NCI-H1048 (cell line): ENCODE measurements at regions not wholly inside any gene's neighbourhood (a gene's known extent, or its start where the extent isn't known, plus 50 kb on each side); places are given as distances from the start of the nearest gene placed in this dataset.

Source experiments
- DNase-seq: peaks from one replicate; lab custom pipeline; 2025; lab: John Stamatoyannopoulos, UW

DNA sequence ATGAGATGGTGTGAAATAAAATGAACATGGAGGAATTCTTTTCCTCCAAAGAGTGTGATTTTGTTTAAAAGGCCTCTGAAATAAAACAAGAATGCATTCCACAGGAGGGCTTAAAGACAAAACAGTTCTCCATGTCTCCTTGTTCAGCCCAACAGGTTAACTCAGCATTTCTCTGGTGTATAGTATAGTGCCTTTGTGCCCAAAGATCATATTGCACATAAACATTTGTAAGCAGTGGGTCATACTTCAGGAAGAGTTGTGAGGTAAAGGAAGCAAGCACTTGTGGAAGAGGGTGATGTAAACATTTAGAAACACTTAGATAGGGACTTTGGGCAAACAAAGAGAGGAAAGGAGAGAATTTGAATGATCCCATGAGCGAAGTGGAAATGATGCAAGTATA lies 433.9 kb downstream of the SIPA1L2 start:
- no peak for DNase-seq

GRCh38 chr1:232194424-232194823 lies 435.5 kb downstream of the SIPA1L2 start:
- no peak for DNase-seq

DNA sequence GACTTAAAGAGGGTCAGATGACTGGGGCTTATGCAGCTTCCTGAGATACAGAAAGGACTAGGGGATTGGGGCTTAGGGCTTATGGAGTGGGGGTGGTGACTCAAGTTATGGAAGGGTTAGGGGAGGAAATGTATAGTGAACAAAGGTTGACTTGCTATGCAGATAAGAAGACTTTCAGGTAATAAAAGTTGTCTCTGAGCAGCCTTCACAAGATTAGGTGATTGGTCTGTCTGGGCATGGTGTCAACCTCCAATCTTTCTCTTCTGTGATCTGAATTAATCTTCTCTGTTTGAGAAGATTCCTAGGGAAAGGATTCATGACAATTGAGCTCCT lies 436.5 kb downstream of the SIPA1L2 start:
- no peak for DNase-seq

DNA sequence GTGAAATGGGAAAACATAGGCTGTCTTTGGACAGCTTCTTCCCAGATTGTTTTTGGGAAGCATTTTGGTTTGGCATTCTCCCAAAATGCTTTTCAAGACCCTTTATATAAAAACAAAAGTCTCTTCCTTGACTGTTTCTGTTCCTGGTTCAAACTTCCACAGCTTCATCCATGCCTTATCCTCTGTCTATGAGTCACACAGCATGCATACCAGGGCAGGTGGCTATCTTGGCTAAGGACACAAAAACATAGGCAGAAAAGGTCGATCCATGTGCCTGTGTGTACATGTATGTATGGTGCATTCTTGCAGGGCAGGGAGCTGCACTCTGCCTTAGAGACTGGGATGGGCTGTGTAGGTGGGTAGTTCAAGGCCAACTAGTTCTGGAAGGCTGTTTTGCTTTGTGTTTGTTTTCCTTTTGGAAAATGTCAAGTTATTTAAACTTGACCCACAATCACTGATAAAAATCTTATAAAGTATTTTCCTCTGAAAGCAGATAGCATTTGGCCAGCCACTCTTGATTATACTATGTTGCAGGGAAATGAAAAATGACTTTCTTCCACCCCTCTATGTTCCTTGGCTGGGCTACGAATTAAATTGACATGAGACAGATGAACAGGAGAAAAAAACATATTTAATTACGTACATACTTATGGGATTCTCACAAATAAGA lies 437.0 kb downstream of the SIPA1L2 start:
- no peak for DNase-seq

GRCh38 chr1:232191560-232191959 lies 438.4 kb downstream of the SIPA1L2 start:
- no peak for DNase-seq

DNA sequence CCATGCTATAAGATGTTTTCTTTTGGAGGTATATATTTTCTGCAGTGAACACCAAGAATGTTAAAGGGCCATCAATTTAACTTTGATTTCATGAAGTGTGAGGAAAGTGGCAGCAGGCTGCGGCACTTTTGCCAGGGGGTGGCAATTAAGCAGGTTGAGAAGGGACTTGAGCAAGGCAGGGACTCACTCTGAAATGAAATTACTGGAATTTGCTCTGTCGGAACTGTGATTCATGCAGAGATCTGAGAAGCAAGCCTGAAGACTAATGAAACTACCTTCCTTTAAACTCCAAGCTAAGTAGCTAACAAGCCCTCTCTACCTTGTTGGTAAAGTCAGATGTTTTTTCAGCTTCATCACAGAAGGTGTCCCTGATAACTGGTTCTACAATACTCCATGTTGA lies 441.6 kb downstream of the SIPA1L2 start:
- DNase-seq = no peak

- no peak for DNase-seq
Measured at GRCh38 chr1:232186931-232187330, 443.0 kb downstream of the SIPA1L2 start.

DNA sequence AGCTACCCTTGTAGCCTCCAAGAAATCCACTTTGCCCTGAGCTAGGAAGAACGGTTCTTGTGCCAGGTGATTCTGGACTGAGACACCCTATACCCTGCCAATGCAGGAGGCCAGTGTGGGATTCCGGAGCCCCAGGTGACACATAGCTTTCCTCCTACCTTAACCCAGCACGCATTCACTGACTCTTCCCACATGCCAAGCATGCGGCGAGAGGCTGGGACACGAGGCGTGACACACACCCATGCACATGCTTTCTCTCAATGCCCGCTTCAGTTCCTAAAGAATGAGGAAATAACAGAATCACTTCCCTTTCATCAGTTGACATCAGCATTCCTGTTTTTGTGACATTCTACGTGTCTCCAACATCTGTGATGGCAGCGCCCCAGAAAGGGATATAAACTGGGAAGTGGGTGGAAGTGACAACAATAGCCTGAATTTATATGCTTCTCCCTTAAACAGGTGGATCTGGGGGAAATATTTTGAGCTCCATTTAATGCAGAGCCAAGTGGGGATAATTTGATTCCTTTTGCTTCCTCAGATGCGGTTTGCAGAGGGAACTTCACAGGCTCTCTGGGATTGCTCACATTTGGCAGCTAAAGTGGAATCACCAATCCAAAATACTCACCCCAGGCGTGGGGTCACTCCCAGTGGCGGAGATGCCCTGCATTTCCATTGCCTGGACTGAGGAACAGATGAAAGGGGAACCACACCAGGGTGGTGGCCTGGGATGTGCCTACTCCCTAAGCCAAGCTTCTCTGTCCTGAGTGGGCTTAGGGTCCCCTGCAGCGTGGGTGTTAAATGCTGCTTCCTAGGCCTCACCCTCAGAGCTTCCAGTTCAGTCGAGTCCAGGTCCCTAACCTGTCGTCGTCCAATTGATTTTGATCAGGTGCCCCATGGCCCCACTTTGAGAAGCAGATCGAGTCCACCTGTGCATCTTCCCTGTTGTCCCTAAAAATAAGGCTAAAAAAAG lies 445.1 kb downstream of the SIPA1L2 start:
- no peak for DNase-seq

DNA sequence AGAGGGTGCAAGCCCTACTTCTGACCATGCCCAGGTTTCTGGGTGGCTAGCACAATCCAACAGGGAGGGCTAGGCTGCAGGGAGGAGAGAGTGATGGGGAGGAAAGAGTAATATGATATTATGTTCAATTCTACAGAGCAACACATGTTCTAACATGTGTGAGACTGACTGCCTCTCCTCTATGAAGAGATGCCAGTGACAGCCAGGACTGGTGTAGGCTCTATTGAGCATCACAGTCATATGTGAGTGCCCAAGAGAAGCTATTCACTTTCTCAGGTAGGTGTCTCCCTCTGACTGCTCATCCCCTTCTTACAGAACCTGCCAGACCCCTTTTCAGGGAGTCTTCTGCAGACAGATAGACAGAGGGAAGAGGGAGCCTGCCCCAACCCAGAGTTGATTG lies 446.1 kb downstream of the SIPA1L2 start:
- no peak for DNase-seq

DNA sequence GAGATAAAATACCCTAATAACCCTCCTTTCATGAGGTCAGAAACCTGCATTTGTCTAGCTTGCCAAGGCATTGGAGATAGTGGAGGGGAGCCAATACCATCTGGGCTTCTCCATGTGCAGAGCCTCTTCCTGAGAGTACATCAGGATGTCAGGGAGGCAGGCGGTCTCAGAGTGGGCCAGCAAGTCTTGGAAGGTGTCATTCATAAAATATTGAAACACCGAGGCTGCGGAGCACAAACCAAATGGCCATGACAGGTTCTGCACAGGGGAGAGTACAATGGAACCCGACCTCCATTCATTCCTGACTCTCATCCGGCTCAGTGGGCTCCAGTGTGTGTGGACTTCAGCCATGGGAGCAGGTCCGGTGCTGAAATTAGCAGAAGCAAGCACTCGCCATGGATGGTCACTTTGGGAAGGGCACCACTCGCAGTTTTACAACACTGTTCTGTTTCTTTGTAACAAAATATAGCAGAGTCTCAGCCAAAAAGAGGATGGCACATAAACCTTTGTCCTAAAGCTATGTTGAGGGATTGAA lies 446.6 kb downstream of the SIPA1L2 start:
- no peak for DNase-seq

GRCh38 chr1:232182236-232182635 lies 447.7 kb downstream of the SIPA1L2 start:
- DNase-seq = no peak

DNA sequence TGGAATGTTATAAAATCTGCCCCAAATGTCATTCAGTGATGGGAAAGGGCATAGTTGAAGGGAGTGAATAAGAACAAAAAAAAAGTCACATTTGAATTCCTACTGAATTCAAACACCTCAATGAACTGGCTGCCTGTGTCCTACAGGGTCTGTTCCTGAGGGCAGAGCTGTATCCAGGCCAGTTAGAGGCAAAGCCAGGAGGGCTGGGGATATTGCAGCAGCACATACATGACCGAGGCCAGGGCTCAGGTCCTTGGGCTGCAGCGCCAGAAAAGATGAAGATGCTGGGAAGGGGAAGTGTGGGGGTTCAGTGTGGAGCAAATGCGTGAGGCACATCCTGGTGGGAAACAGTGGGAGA lies 449.2 kb downstream of the SIPA1L2 start:
- DNase-seq = no peak

- DNase-seq = no peak
Measured at GRCh38 chr1:232179896-232180778, 449.8 kb downstream of the SIPA1L2 start.

DNA sequence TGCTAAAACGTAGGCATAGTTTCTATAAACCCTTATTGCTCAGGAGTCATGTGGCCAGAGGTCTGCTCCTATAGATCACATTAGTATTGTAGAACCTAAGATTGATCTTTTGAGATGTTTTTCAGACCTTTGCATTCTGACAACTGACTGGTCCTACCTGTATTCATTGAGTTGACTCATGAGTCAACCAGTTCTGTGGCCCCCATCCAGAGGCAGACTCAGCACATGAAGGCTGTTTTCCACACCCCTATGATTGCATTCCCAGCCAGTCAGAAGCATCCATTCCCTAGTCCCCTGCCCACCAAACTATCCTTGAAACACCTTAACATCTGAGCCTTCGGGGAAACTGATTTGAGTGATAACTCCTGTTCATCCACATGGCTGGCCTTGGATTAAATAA lies 451.7 kb downstream of the SIPA1L2 start:
- DNase-seq = no peak

DNA sequence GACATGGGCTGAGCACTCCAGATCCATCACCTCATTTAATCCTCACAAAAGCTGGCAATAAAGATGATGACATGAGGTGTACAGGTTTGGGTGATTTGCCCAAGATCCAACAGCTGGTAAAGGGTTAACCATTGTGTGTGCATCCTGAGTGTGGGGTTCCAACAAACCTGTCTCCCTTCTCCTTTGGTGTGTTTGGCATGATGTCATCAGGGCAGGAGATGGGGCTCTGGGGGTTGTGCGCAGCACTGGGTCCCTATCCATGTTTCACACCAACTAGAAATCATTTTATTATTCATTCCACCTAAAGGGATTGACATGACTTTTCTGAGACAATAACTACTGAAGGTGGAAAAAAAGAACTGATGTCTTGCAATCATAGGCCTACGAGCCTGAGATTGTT lies 452.5 kb downstream of the SIPA1L2 start:
- no peak for DNase-seq

- no peak for DNase-seq
Measured at GRCh38 chr1:232176222-232176621, 453.7 kb downstream of the SIPA1L2 start.

DNA sequence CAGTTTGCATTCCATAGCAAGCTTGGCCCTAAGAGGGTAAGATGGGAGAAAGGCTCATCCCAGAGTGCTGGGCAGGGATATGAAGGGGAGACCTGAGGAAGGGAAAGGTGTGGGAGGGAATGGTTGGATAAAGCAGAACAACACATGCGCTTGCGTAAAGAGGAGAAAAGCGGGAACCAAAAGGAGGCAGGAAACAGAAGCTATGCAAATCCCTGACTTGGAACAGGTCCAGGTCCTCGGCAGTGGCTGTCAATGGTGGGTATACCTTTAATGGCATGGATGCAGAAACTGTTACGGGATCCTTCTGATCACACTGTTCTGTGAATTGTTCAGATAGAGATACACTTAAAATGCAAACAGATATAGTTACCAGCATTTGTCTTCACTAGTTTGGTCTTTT lies 455.6 kb downstream of the SIPA1L2 start:
- peak; percentile 42 for DNase-seq

DNA sequence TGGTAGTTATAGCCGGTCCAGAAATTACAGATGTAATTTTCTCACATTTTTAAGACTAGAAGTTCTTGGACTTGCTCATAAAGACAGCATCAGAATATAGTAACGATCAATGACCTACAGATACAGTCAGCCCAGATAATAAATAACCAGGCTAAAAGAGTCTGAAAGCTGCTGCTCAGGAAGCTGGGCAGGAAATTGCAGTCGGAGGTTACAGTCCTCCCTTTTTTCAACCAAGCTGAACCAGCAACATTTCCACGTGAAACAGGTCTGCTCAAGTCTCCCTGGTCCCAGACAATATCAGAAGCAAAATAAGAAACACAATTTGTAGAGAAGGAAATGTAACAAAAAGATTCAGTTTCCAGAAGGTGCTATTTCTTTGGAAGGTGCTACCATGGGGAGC lies 457.4 kb downstream of the SIPA1L2 start:
- no peak for DNase-seq

- no peak for DNase-seq
Measured at GRCh38 chr1:232170909-232171308, 459.0 kb downstream of the SIPA1L2 start.

GRCh38 chr1:232169436-232169835 lies 460.5 kb downstream of the SIPA1L2 start:
- no peak for DNase-seq

- no peak for DNase-seq
Measured at GRCh38 chr1:232168508-232168907, 461.4 kb downstream of the SIPA1L2 start.

- DNase-seq = peak; percentile 41
Measured at GRCh38 chr1:232166942-232167341, 463.0 kb downstream of the SIPA1L2 start.
